ENCODE measurements at regions not wholly inside any gene's neighbourhood (a gene's known extent, or its start where the extent isn't known, plus 50 kb on each side); places are given as distances from the start of the nearest gene placed in this dataset.

DNA sequence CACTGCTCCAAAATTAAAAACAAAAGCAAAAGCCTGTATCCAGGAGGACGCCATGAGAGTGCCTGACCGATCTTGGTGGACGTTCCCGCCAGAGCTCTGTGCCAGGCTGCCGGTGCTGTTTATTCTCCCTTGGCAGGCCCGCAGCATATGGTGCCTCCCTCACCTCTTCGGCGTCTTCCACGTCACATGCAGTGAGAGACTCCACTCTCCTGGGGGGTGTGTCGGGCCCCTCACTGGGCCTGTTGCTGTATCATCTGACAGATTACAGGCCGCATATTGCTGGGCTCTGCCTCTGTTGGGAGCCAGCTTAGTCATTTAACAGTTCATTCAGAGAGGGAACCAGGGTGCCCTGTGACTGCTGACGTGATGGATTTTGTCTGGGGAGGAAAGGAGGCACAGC is 86.4 kb upstream of the ARRDC4 start (continued):
- TF ChIP-seq, protein P1, sequence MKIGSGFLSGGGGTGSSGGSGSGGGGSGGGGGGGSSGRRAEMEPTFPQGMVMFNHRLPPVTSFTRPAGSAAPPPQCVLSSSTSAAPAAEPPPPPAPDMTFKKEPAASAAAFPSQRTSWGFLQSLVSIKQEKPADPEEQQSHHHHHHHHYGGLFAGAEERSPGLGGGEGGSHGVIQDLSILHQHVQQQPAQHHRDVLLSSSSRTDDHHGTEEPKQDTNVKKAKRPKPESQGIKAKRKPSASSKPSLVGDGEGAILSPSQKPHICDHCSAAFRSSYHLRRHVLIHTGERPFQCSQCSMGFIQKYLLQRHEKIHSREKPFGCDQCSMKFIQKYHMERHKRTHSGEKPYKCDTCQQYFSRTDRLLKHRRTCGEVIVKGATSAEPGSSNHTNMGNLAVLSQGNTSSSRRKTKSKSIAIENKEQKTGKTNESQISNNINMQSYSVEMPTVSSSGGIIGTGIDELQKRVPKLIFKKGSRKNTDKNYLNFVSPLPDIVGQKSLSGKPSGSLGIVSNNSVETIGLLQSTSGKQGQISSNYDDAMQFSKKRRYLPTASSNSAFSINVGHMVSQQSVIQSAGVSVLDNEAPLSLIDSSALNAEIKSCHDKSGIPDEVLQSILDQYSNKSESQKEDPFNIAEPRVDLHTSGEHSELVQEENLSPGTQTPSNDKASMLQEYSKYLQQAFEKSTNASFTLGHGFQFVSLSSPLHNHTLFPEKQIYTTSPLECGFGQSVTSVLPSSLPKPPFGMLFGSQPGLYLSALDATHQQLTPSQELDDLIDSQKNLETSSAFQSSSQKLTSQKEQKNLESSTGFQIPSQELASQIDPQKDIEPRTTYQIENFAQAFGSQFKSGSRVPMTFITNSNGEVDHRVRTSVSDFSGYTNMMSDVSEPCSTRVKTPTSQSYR (CRISPR knock-in tag; IDR thresholded peaks at IDR 0.05): no peak
- TF ChIP-seq, protein P2, sequence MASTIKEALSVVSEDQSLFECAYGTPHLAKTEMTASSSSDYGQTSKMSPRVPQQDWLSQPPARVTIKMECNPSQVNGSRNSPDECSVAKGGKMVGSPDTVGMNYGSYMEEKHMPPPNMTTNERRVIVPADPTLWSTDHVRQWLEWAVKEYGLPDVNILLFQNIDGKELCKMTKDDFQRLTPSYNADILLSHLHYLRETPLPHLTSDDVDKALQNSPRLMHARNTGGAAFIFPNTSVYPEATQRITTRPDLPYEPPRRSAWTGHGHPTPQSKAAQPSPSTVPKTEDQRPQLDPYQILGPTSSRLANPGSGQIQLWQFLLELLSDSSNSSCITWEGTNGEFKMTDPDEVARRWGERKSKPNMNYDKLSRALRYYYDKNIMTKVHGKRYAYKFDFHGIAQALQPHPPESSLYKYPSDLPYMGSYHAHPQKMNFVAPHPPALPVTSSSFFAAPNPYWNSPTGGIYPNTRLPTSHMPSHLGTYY (CRISPR knock-in tag; IDR thresholded peaks at IDR 0.05): no peak
- no peak for TF ChIP-seq ELF4 (CRISPR knock-in tag; IDR thresholded peaks at IDR 0.05; ENCODE audit: low read depth)
- TF ChIP-seq, protein P3, sequence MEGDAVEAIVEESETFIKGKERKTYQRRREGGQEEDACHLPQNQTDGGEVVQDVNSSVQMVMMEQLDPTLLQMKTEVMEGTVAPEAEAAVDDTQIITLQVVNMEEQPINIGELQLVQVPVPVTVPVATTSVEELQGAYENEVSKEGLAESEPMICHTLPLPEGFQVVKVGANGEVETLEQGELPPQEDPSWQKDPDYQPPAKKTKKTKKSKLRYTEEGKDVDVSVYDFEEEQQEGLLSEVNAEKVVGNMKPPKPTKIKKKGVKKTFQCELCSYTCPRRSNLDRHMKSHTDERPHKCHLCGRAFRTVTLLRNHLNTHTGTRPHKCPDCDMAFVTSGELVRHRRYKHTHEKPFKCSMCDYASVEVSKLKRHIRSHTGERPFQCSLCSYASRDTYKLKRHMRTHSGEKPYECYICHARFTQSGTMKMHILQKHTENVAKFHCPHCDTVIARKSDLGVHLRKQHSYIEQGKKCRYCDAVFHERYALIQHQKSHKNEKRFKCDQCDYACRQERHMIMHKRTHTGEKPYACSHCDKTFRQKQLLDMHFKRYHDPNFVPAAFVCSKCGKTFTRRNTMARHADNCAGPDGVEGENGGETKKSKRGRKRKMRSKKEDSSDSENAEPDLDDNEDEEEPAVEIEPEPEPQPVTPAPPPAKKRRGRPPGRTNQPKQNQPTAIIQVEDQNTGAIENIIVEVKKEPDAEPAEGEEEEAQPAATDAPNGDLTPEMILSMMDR (IDR thresholded peaks at IDR 0.05): no peak
- TF ChIP-seq, protein P4, sequence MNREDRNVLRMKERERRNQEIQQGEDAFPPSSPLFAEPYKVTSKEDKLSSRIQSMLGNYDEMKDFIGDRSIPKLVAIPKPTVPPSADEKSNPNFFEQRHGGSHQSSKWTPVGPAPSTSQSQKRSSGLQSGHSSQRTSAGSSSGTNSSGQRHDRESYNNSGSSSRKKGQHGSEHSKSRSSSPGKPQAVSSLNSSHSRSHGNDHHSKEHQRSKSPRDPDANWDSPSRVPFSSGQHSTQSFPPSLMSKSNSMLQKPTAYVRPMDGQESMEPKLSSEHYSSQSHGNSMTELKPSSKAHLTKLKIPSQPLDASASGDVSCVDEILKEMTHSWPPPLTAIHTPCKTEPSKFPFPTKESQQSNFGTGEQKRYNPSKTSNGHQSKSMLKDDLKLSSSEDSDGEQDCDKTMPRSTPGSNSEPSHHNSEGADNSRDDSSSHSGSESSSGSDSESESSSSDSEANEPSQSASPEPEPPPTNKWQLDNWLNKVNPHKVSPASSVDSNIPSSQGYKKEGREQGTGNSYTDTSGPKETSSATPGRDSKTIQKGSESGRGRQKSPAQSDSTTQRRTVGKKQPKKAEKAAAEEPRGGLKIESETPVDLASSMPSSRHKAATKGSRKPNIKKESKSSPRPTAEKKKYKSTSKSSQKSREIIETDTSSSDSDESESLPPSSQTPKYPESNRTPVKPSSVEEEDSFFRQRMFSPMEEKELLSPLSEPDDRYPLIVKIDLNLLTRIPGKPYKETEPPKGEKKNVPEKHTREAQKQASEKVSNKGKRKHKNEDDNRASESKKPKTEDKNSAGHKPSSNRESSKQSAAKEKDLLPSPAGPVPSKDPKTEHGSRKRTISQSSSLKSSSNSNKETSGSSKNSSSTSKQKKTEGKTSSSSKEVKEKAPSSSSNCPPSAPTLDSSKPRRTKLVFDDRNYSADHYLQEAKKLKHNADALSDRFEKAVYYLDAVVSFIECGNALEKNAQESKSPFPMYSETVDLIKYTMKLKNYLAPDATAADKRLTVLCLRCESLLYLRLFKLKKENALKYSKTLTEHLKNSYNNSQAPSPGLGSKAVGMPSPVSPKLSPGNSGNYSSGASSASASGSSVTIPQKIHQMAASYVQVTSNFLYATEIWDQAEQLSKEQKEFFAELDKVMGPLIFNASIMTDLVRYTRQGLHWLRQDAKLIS (CRISPR knock-in tag; IDR thresholded peaks at IDR 0.05; ENCODE audit: borderline replicate concordance): no peak
- no peak for TF ChIP-seq CREM (CRISPR knock-in tag; IDR thresholded peaks at IDR 0.05)
- no peak for TF ChIP-seq ZNF263 (CRISPR knock-in tag; IDR thresholded peaks at IDR 0.05; ENCODE audit: low read depth)

DNA sequence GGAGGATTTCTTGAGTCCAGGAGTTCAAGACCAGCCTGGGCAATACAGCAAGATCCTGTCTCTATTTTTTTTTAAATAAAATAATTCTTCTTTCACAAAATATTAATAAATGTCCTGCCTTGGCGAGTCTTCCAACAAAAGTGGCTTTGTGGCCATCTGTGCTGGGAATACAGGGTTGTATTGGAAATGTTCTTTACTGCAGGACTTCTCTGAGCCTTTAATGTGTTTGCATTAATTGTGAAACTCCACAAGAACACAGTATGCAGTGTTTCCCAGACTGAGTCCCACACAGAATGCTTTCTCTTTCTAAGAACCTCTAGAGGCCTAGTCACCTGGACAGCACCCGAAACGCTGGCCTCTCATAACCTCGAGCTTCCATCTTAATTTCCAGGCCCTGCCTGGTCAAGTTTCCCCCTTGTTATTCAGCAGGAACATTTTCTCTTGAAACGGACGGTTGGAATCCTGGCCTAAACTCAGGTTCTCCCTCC is 85.4 kb upstream of the ARRDC4 start:
- DNase-seq (ENCODE audit: low spot score) (no peak), ATAC-seq (no peak)
- Mint-ChIP-seq H3K9me3 (peaks cover 21% of the 10 kb centered on the region), H3K4me1 (no peaks in the 10 kb centered on the region; the same call in 1 of the 2 replicates), H3K27ac (no peak overlapping the region), H3K4me3 (peak overlapping the region; percentile 64), H3K36me3 (no peaks in the 10 kb centered on the region), H3K27me3 (ENCODE audit: low read depth) (peaks cover 8% of the 10 kb centered on the region)
- TF ChIP-seq ZNF396 (CRISPR knock-in tag; IDR thresholded peaks at IDR 0.05; ENCODE audit: borderline replicate concordance): no peak
- ChIA-PET CTCF (interaction anchor here (0.6 to 1.0 kb wide), 2 partner anchors 24 to 26 kb away, joined by 3 to 5 read pairs; no protein-coding TSS in a partner anchor), POLR2A (no interaction called here)

DNA sequence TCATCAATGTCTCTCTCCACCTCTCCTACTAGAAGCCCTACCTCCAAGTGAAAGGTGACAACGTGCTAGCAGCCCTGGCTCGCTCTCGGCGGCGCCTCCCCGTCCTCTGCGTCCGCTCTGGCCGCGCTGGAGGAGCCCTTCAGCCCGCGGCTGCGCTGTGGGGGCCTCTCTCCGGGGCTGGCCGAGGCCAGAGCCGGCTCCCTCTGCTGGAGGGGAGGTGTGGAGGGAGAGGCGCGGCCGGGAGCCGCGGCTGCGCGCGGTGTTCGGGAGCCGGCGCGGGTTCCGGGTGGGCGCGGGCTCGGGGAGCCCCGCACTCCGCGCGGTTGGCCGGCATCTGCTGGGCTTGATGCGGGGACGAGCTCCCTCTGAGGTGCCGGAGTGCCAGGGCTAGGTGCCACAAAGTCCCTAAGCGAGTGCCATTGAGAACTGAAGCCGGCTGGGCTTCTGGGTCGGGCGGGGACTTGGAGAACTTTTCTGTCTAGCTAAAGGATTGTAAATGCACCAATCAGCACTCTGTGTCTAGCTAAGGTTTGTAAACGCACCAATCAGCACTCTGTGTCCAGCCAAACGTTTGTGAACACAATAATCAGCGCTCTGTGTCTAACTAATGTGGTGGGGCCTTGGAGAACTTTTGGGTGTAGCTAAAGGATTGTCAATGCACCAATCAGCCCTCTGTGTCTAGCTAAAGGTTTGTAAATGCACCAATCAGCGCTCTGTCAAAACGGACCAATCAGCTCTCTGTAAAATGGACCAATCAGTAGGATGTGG is 84.8 kb upstream of the ARRDC4 start:
- CTCF ChIA-PET: interaction anchor here (1.0 to 1.4 kb wide), 3 partner anchors 25 to 436 kb away, joined by 3 to 4 read pairs (median 3); no protein-coding TSS in a partner anchor
- H3K27ac Mint-ChIP-seq: no peak overlapping the region
- H3K9me3 Mint-ChIP-seq: peaks cover 21% of the 10 kb centered on the region
- peak overlapping the region; percentile 64 for H3K4me3 Mint-ChIP-seq
- DNase-seq (ENCODE audit: low spot score) (peak; percentile 72), ATAC-seq (peak; percentile 91)
- no peaks in the 10 kb centered on the region; the same call in 1 of the 2 replicates for H3K4me1 Mint-ChIP-seq
- H3K27me3 Mint-ChIP-seq (ENCODE audit: low read depth): peaks cover 8% of the 10 kb centered on the region
- POLR2A ChIA-PET: interaction anchor here (0.6 kb wide), 1 partner anchor 139 kb away, joined by 5 read pairs; no protein-coding TSS in a partner anchor
- H3K36me3 Mint-ChIP-seq: no peaks in the 10 kb centered on the region
- no peak for TF ChIP-seq SMAD3 (CRISPR knock-in tag; IDR thresholded peaks at IDR 0.05; ENCODE audit: borderline replicate concordance)
- TF ChIP-seq RELA (CRISPR knock-in tag; IDR thresholded peaks at IDR 0.05; ENCODE audit: borderline replicate concordance): no peak
- peak; percentile 58 for TF ChIP-seq NFYB (CRISPR knock-in tag; conservative IDR thresholded peaks at IDR 0.05; ENCODE audit: low read depth)
- TF ChIP-seq, protein P5, sequence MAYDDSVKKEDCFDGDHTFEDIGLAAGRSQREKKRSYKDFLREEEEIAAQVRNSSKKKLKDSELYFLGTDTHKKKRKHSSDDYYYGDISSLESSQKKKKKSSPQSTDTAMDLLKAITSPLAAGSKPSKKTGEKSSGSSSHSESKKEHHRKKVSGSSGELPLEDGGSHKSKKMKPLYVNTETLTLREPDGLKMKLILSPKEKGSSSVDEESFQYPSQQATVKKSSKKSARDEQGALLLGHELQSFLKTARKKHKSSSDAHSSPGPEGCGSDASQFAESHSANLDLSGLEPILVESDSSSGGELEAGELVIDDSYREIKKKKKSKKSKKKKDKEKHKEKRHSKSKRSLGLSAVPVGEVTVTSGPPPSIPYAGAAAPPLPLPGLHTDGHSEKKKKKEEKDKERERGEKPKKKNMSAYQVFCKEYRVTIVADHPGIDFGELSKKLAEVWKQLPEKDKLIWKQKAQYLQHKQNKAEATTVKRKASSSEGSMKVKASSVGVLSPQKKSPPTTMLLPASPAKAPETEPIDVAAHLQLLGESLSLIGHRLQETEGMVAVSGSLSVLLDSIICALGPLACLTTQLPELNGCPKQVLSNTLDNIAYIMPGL (CRISPR knock-in tag; IDR thresholded peaks at IDR 0.05): 0 out of 2 replicates have a peak, but pooled peaks have one; percentile 4
- TF ChIP-seq, protein P6, sequence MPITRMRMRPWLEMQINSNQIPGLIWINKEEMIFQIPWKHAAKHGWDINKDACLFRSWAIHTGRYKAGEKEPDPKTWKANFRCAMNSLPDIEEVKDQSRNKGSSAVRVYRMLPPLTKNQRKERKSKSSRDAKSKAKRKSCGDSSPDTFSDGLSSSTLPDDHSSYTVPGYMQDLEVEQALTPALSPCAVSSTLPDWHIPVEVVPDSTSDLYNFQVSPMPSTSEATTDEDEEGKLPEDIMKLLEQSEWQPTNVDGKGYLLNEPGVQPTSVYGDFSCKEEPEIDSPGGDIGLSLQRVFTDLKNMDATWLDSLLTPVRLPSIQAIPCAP (CRISPR knock-in tag; IDR thresholded peaks at IDR 0.05): no peak
- TF ChIP-seq, protein P7, sequence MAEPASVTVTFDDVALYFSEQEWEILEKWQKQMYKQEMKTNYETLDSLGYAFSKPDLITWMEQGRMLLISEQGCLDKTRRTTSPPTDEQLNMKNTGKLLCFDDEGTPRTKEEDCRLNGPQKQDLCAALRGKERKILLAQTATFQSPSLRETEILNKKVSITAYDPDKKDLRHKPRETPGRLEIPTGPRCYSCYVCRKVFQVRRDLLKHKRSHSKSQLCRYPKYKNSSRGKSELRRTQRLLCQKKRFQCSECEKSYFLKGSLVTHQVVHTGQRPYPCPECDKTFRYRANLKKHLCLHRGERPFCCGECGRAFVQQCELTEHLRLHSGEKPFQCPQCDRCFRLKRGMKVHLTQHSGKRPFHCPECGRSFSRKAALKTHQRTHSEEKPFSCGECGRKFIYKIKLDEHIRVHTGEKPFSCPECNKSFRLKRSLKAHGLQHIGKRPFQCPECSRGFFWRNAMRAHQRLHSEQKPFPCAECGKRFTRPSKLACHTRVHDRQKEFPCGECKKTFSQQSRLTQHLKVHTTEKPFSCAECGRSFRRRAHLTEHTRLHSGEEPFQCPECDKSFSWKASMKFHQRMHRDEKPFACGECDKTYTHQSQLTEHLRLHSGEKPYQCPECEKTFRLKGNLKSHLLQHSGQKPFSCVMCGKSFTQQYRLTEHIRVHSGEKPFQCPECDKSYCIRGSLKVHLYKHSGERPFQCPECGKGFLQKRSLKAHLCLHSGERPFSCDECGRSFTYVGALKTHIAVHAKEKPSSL (CRISPR knock-in tag; conservative IDR thresholded peaks at IDR 0.05): no peak

Data from WTC11 (cell line).